Sigmoid colon (tissue), 4 donors: ENCODE measurements at regions not wholly inside any gene's neighbourhood (a gene's known extent, or its start where the extent isn't known, plus 50 kb on each side); places are given as distances from the start of the nearest gene placed in this dataset.
"Not testable (repeated sequence)": the region's sequence is repeated elsewhere in the genome, so short reads cannot be mapped to it uniquely, and the experiment has no call there.

Experiments
- CTCF ChIP-seq, 4 experiments: fragments of 450-650 bp in 3 of 4; fragments of 200-600 bp in 1 of 4; IDR thresholded peaks; one replicate each; pipeline ENCODE4 v1.5.1; 2016 to 2019; ENCODE audit warnings: antibody characterized with exemption in 4 of 4, mild to moderate bottlenecking in 3 of 4, moderate library complexity in 2 of 4
- EP300 ChIP-seq, 4 donors: sonication (generic); formaldehyde crosslinking; IDR thresholded peaks; one replicate each; pipeline ENCODE4 v1.6.1; 2017; ENCODE audit warnings: antibody characterized with exemption in 4 of 4
- POLR2AphosphoS5 ChIP-seq, 4 donors: sonication (generic); formaldehyde crosslinking; IDR thresholded peaks; one replicate each; pipeline ENCODE4 v1.6.1; 2017; ENCODE audit warnings: antibody characterized with exemption in 4 of 4

DNA sequence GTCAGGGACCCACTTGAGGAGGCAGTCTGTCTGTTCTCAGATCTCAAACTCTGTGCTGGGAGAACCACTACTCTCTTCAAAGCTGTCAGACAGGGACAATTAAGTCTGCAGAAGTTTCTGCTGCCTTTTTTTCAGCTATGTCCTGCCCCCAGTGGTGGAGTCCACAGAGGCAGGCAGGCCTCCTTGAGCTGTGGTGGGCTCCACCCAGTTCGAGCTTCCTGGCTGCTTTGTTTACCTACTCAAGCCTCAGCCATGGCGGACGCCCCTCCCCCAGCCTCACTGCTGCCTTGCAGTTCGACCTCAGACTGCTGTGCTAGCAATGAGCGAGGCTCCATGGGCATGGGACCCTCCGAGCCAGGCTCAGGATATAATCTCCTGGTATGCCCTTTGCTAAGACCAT, 89.3 kb downstream of the ZIC4 start:
- TF ChIP-seq CTCF, EP300, POLR2AphosphoS5 (IDR thresholded peaks at IDR 0.05): not testable (repeated sequence)
